Right ventricle myocardium inferior (tissue), 1 donor: ENCODE measurements at regions not wholly inside any gene's neighbourhood (a gene's known extent, or its start where the extent isn't known, plus 50 kb on each side); places are given as distances from the start of the nearest gene placed in this dataset.
"Not testable (repeated sequence)": the region's sequence is repeated elsewhere in the genome, so short reads cannot be mapped to it uniquely, and the experiment has no call there.

ENCODE experiments used
- ATAC-seq: fragments of 200-7000 bp; cut with Tn5 transposase; one replicate; pipeline ENCODE4 v1.9.1; 2020; ENCODE audit warnings: mild to moderate bottlenecking, moderate library complexity
- DNase-seq: peaks from one replicate; pipeline ENCODE4 v3.0.0; 2021; ENCODE audit errors: missing footprints
- intact Hi-C: fragments of 100-400 bp; cut with DNase I; formaldehyde crosslinking; loops from one replicate; pipeline ENCODE4 v1.11.0; 2022
- donor health status: DM: no; HTN: yes; CAD: no; lungs with severe emphysema.

DNA sequence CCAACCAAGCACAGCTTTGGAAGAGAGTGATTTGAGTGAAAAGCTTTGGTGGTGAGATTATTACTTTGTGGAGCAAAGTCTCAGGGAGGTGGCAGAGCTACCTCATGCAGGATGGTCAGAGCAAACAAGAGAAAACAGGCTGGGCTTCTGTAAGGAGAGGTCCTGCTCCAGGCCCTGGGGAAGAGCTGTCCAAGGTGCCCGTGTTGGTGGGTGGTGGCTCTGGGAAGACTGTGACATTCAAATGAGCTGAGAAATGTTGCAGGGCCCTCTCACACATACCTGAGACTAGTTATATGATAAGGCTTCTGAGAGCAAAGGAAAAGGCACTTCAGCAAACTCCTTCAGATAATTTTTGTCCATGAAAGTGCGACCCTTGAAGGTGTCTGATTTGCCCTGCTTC lies 205.5 kb upstream of the SOX21 start:
- ATAC-seq = no peak
- intact Hi-C loops = no loop called here
- DNase-seq = no peak

DNA sequence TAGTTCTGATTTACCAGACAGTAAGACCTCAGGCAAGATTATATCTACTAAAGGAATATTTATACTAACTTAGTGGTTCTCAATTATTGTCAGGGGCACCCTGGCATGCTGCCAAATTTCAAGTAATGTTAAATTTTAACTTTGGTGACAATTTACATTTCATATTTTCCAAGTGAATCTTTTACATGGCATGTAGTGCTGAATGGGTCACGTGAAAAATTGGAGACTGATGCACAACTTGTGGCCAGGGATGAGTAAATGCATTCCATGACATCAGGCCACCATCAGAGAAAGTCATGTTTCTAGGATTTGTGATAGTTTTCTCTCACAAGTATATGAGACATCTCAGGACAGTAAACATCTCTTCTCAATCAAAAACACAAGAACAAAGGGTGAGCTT lies 202.6 kb upstream of the SOX21 start:
- intact Hi-C loops = no loop called here
- DNase-seq = no peak
- ATAC-seq = no peak

DNA sequence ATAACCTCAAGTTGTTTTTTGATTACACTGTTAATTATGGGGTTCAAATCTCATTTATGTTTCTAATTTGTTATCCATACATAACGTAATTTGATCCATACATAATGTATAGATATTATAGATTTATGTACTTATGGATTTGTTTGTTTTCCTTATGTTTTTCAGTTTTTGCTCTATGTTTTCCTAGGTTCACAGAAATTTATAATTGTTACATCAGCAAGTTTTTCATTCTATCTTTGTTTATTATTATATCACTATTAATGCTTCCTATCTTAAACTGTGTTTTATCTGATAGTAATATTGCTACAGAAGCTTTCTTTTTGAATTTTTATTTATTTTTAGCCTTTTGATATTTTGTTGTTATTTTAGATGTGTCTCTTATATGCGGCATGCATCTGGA lies 194.3 kb upstream of the SOX21 start:
- ATAC-seq (no peak), DNase-seq (no peak)
- intact Hi-C loops = no loop called here

DNA sequence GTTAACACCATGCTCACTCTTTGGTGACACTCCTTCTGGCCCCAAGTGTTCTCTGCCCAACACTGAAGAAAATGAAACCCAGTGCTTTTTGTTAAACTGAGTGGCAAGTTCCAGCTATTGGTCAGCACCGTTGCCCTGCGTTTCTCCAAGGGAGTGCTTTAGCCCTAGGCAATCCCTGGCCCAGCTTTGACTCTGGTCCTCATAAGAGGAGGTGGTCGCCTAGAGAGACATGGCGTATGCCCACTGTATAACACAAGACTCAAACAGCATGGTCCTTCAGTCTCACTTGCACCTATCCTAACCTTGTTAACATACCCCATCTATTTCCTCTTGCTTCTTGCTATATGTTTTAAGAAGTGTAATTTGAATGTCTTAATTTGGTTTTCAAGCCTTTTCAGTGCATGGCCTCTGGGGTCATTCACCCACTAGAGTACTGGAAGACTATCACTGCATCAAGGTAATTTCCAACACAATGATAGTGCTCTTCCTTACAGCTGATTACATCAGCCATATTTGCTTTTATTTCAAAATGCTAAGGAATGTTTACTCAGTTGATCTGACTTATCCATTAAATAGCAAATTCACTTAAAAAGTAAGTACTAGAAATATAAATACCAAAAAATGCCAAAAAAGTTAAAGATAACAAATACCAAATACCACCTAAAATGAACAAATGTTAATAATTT lies 190.5 kb upstream of the SOX21 start:
- intact Hi-C loops = no loop called here
- no peak for DNase-seq
- no peak for ATAC-seq

- DNase-seq (no peak), ATAC-seq (no peak)
- intact Hi-C loops = no loop called here
Measured at GRCh38 chr13:94901070-94901469, 188.7 kb upstream of the SOX21 start.

- DNase-seq (no peak), ATAC-seq (no peak)
- intact Hi-C loops = no loop called here
Measured at GRCh38 chr13:94896719-94897317, 184.5 kb upstream of the SOX21 start.

DNA sequence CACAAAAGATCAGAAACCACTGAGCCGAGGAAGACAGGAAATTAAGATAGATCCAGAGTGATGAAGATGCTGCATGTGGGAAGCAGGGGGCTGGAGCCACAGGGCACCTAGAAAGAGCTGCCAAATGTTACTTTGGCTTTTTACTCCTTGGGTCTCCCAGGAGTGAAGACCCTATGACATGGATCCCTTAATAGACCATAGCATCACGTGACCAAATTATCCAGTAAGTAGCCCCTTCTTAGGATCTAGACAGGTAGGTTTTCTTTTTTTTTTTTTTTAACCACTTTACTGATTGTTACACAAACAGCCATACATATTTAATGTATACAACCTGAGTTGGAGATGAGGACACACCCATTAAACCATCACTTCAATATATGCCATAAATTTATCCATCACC lies 183.9 kb upstream of the SOX21 start:
- intact Hi-C loops = no loop called here
- ATAC-seq (no peak), DNase-seq (no peak)

DNA sequence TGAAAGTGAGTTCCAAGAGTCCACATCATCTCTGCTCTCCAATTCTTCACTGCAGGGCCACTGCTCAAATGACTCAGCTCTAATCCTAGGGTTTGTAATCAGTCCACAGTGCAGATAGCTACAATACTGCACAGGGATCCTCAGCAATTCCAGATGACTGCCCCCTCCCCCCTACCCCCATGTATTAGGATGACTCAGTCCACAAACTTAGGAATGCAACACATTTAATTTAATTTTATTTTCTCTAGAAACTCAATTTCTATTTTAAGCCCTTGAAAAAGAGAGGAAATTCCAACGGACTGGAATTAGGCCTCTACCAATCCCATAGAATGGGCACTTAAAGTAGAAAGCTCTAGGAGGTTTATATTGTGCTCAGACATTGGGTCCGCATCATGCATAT lies 173.8 kb upstream of the SOX21 start:
- no peak for ATAC-seq
- no peak for DNase-seq
- intact Hi-C loops = no loop called here

DNA sequence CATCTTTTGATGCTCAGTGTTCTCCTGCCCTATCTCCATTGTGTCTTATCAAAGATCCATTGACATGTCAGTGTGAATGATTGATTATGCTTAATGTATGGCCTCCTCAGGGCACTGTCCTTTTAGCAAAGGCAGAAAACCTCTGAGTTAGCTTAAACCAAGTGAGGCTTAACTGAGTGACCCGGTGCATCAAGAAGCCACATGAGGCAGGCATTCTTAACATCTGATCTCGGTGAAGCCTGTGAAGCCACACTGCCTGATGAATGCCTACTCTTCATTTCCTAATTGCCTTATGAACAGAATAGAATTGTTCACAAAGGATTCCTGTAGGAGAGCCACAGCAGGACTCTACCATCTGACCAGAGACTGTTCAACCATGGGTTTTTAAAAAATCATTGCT lies 168.1 kb upstream of the SOX21 start:
- intact Hi-C loops = no loop called here
- no peak for DNase-seq
- no peak for ATAC-seq

- no peak for DNase-seq
- no peak for ATAC-seq
- intact Hi-C loops = no loop called here
Measured at GRCh38 chr13:94878602-94879165, 166.3 kb upstream of the SOX21 start.

DNA sequence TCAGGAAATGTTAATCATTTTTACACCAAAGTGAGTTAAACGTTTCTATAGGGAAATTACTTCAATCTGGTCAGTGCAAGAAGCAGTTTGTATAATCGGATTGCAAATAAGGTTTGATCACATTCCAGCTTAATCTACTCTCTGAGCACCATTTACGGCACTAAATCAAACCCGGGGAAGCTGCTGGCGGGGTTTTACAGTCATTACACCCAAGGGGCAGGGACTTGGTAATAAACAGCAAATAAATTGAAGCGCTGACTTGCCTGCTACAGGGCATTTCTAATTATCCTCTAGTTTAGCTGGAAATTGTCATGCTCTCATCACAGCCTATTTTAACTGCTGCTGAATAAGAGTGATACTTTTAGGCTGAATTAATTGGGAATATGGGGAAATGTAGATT lies 152.1 kb upstream of the SOX21 start:
- no peak for ATAC-seq
- DNase-seq = no peak
- intact Hi-C loops = no loop called here

GRCh38 chr13:94860981-94861407 lies 148.6 kb upstream of the SOX21 start:
- ATAC-seq (peak; percentile 39), DNase-seq (no peak)
- intact Hi-C loops = no loop called here

GRCh38 chr13:94859811-94860210 lies 147.5 kb upstream of the SOX21 start:
- DNase-seq (no peak), ATAC-seq (no peak)
- intact Hi-C loops = no loop called here

DNA sequence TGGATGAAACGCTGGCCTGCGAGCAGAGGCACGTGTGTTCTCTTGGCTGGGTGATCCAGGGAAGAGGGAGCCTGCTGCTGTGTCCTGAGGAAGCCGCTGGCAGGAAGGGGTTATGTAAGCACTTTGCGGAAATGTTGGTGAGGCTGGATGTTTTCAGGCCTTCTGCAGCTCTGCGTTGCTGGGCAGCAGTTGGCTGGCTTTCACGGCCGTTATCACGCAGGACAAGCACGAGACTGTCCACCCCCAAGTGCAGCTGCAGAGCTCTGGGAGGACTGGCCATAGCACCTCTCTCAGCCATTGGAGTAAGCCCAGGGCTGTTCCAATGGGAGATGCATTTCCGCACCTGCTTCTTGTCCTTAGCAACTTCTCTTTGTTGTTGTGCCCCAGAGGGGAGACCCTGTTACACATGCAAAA lies 146.9 kb upstream of the SOX21 start:
- ATAC-seq (peak; percentile 92), DNase-seq (peak; percentile 76)
- intact Hi-C loops = no loop called here

DNA sequence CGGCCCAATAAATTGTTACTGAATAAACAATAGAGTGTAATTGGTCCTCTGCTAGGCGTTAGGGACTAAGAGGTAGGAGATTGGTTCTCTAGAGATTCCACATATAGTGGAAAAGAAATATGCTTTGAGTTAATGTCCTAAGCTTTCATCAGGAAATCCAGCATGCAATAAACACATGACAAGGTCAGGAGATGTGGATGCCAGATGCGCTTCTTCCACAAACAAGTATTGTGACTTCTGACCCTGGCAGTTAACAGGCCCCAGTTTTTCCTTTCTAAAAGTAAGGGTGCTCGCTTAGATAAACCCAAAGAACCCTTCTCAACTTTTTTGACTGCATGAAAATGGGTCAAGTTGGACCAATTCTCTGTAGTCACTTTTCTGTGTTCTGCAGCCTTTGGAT lies 146.5 kb upstream of the SOX21 start:
- no peak for DNase-seq
- intact Hi-C loops = no loop called here
- ATAC-seq = no peak

DNA sequence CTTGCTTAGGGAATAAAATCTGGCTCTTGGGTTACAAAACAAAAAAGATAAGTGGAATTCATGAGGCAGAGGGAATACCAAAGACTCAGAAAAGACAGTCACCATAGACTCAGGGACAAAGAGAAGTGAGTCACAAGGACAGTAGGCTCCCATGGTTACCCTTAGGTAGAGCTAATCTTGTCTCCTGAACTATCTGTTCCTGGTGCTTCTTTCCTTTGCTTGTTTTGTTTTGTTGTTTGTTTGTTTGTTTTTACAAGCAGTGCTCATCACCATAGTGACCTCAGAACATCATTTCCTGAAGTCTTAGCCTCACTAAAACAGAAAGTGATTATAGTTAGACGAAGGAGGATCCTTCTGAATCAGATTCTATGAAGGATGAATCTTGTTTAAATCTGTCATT lies 142.3 kb upstream of the SOX21 start:
- intact Hi-C loops = no loop called here
- DNase-seq = no peak
- ATAC-seq = no peak

DNA sequence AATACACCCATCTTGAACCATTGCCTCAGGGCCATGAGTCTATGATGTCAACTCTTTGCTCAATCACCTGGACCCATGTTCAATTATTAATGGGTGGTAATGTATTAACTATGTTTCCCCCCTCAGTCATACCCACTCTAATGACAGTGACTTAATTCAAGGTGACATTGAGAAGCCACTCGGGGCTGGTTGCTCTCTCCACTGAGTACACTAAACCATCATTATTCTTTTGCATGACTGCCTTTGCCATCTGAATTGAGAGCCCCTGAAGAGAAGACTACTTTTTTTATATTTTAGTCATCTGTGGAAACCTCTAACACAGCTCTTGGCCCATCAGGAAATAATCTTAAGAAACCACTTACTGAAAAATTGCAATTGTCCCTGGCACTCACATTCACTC lies 139.2 kb upstream of the SOX21 start:
- ATAC-seq (no peak), DNase-seq (no peak)
- intact Hi-C loops = no loop called here

DNA sequence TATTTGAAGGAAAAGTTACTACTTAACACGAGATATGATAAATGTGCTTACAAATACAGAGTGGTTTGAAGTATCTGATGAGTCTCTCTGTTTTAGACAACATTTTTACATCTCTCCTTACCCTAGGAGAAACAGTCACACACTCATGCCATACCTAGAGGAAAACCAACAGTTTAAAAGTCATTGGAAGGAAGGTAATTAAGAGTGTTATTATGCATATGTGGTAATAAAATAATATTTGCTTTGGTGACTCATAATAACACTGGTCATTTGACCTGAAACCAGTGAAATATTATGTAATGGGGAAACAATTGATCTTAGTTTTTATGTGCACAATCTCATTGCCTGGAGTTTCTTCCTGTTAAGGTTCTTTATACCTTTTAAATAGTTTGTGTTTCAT lies 136.9 kb upstream of the SOX21 start:
- intact Hi-C loops = no loop called here
- DNase-seq = no peak
- no peak for ATAC-seq

- ATAC-seq = no peak
- intact Hi-C loops = no loop called here
- no peak for DNase-seq
Measured at GRCh38 chr13:94842901-94843300, 130.6 kb upstream of the SOX21 start.

GRCh38 chr13:94837056-94837455 lies 124.7 kb upstream of the SOX21 start:
- intact Hi-C loops, ATAC-seq, DNase-seq: not testable (repeated sequence)
